CD4-positive, alpha-beta T cell treated with Interleukin-4 for 1 hour (primary cell): ENCODE measurements at regions not wholly inside any gene's neighbourhood (a gene's known extent, or its start where the extent isn't known, plus 50 kb on each side); places are given as distances from the start of the nearest gene placed in this dataset.
"Not testable (repeated sequence)": the region's sequence is repeated elsewhere in the genome, so short reads cannot be mapped to it uniquely, and the experiment has no call there.

ENCODE experiments used
- DNase-seq, 2 donors: peaks; one replicate each; pipeline ENCODE4 v3.0.0-alpha.2; 2020 to 2022

DNA sequence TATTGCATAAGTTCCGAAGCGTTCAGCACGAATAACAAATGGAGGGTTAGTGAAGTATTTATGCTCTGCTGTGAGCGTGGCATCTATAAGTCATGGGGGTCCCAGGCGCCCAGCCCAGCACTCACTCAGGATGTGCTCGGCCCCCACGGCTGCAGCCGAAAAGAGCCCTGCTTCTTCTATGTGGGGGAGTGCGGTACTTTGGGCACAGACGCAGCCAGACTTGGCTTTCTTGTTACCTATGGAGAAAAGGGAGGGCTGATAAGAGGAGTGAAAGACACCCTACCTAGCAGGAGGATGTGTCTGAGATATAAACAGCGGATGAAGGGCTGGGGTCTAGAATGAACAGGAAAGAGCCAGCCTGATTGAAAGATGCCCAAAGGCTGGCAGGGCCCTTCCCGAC lies 51.4 kb downstream of the MRPL36 start:
- DNase-seq: no peak

DNA sequence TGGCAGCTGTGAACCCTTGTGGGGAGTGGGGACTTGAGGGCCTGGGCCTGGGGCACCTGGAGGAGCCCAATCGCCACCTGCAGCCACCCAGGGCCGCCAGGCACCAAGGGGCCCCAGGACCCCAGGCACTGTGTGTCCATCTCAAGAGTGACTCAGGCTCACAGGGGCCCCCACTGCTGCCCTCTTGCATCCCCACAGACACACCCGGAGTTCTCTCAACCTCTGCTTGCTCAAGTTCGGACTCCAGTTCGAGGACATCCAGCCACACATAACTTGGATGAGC lies 51.9 kb downstream of the MRPL36 start:
- DNase-seq: no peak

DNA sequence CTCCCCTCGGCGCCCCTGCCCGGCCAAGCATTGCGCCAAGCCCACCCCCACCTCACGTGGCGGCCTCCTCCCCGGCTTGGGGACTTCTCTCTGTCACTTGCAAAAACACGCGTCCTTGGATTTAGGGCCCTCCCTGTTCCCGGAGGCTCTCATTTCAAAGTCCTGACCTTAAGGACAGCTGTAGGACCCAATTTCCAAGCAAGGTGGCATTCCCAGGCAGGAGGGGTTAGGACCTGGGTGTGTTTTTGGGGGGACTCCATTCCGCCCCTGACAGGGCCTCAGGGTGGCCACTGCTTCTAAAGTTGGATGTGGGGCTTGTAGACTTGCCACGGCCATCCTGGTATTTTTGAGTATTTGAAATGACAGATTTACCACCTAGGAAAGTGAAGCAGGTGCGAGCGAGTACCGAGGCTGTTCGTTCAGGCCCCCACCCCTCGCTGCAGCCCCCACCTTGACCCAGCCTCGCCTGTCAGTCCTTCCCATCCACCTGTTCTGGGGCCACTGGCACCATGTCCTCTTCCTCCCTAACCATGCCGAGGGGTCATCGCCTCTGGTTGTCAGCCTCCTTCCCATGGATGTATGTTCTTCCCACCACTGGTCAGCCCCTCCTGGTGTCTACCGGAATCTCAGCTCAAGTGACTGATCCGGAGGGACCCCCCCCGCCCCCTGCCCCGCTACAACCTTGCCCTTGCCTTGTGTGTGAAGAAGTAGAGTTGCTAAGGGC lies 52.4 kb downstream of the MRPL36 start:
- DNase-seq: no peak

DNA sequence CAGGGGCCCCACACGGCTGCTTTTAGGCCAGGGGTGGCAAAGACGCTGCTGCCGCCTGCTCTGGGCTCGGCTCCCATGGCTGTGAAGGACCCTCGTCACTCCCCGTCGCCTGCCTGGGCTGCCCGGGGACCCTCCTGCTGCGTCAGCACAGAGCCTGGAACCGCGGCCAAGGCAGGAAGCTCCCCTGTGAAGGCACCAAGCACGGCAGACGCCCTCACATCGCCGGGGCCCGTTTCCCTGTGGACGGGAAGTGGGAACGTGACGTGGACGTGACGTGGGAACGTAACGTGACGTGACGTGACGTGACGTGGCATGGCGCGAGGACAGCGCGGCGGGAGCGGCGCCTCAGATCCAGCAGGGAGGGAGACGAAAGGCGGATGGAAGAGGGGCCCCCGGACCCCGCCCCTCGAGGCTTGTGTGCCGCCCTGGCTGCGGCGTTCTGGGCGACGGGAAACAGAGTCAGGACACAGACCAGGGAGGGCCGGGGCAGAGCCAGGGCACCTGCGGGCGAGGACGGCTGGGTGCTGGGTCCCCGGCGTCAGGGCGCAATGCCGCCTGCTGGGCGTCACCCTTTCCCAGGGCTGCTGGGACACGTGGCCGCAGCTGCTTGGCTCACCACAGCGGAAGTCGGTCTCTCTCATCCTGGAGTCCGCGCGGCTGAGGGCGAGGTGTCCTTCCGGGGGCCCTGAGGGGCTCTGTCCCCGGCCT lies 53.1 kb downstream of the MRPL36 start:
- no peak for DNase-seq

DNA sequence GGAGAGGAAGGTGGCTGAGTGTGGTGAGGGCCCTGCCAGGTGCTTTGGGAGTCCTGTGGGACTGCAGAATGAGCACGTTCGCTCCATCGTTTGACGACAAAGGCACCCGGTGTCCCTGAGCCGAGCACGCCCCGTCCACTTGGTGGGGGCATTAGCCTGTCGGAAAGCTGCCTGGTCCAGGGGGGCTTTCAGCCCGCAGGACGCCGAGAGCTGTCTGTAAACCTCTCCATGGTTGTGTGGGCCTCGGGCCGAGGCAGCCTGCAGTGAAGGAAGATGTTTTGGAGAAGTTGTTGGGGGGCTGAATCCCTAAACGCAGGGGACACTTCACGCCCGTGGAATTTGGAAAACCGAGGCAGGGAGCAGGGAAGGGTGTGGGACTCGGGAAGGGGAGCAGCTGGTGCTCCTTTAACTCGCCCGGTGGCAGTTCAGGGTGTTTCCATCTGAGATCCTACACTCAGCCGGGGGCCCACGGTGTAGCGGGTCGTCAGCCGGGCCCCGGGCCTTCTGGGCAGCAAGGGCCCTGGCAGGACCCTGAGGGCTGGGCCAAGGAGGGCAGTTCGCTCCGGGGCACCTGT lies 53.8 kb downstream of the MRPL36 start:
- no peak for DNase-seq

DNA sequence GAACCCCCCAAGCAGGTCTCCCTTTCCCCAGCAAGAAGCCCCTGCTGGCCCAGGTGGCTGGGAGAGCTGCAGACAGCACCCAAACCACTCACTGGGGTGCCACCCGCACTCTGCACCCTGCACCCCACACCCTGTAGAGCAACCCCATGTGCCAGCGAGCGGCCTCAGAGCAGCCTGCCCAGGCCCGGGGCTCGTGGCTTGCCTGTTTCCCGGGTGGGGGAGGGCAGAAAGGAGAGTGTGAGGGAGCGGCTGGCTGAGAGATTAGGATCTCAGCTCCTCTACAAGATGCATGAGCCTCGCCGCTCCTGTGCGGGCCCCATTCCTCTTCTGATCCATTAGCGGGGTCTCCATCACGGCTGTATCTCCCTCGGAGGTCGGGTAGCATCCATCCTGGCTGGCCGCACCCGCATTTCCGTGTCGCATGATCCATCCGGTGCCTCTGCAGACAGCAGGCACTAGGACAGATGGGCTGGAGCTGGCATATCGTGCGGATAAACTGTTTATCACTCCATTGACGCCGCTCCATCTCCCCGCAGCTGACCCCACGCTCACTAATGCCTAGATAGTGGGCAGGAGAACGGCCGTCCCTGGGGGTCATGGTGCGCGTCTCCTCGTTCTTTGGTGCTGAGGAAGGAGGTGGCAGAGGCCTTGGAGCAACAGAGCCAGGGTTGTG lies 54.4 kb downstream of the MRPL36 start:
- DNase-seq: no peak

DNA sequence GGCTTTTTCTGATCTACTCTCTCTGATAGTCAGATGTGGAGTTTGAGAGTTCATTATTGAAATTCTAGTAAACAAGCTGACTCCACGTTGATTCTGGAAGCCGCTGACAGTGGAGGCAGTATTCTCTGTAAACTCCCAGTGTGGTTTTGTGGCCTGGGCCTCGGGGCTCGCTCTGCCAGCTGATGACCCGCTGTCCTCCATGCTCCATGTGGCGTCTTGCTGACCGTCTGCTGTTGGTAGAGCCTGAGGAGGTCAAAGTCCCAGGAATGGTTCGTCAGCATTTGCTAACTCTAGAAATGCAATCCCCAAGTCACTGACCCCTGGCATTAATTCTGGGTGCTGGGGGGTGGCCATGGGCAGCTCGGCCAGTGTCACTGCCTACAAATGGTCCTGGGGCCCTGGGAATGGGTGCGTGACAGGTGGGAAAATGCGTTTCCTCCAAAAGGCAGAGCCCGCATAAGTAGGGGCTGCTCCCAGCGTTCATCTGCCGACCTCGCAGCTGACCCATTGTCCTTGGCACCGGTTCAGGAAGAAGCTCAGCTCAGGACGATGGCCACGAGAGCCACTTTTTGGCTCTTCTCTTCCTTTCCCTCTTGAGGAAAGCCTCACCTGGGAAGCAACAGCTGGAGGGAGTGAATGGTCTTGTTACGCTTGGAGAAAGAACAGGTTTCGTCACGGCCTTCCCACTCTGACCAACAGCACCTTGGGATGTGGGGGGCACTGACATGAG lies 55.1 kb downstream of the MRPL36 start:
- DNase-seq: no peak

DNA sequence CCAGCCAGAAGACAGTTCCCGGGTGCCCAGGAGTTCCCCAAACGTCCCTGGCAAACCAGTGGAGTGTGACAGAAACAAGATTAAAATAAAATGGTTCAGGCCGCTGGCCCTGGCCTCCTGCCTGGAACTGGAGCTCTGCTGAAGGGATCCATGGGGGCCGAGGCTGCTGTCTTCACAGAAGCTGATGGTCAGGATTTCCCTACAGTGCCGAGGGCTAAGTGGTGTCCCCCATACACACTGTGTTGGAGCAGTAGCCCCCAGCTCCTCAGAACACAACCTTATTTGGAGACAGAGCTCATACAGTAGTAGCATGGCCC lies 55.9 kb downstream of the MRPL36 start:
- DNase-seq: no peak

DNA sequence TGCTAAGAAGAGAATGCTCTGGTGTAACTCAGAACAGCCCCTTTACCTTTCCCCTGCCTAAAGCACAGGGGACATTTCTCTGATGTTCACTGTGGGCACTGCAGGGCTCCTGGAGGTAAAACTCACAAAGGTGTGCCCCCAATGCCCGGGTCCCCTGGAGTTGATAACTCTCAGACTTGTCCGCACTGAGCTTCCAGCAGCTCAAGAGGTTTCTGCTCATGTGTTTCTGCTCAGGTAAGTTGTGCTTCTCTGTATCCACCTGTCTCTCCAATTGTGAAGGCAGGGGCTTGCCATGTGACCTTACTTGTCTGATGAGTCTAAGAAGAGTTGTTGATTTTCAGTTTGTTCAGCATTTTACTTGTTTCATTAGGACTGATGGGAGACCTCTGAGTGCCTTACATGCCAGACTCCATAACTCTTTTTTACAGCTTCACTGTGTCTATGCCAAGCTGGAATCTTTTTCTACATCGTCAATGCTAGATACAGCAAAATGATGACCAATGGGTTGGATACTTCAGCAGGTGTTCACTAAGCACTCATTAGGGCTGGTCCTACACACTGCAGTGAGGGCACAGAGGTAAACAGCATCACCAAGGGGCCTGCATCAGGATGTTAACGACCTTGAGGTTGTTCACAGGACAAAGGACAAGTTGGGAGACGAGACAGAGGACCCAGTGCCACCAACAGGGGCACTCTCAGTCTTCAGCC lies 56.4 kb downstream of the MRPL36 start:
- DNase-seq: no peak

DNA sequence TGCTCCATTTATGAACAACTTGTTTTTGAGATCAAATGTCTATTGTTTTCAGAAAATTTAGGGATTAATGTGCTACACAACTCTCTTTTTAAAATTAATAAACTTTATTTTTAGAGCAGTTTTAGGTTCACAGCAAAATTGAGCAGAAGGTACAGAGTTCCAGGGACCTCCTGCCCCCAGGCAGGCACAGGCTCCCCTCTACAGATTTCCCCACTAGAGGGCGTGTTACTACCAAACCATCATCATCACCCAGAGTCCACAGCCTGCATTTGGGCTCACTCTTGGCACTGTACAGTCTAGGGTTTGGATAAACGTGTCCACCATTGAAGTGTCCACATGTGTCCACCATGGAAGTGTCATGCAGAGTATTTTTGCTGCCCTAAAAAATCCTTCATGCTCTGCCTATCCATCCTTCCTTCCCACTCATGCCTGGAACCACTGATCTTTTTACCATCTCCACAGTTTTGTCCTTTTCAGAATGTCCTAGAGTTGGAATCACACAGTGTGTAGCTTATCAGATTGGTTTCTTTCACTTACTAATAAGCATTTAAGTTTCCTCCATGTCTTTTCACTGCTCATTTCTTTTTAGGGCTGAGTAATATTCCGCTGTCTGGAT lies 61.7 kb downstream of the MRPL36 start:
- peak; percentile 29 to 51 for DNase-seq

DNA sequence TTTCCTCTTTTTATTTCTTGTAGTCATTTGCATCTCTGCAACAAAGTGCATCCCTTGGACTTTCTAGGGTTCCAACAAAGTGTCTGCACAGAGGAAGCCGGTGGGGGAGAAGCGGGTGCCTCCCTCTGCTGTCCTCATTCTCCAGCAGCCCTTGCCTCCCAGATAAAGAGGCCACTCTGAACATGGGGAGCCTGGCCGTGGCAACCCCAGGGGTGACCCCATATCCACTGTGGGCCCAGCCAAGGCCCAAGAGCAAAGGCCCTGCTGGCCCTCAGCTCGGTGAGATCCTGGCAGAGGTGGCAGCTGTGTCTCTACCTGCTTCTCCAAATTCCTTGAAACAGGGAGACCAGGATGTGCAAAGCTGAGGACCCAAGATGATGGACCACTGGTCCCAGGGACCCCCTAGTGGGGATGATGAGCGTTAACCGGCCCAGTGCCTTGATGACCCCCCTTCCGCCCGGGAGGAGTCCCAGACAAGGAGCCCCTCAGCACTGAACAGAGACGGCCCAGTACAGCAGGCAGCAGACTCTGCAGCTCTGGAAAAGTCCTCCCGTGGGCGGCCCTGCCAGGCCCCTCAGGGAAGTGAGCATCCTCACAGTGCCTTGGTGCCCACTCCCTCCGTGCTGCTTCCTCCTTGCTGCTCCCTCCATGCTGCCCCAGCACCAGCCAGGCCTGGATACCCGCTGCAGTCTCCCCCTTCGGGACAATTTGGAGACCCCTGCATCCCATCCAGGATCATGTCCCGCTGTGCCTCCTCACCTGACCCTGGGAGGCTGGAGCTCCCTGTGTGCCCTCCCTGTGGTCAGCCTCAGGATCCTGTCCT lies 62.5 kb downstream of the MRPL36 start:
- DNase-seq: no peak

DNA sequence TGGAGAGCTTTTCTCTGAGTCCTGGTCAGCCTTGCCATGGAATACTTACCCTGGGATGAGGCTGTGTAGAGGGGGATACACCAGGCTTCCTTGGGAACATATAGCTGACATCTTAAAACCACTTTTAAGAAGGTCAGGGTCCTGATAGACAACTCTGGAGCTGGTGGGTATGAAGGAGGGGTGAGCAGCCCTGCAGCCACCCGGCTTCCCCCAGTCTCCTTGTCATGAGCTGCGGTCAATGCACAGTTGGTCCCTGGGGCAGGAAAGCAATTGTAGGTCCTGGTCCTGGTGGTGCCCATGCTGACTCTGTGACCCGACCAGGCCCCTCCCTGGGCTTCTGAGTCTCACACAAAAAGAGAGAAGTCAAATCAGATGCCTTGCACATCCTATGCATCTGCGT lies 63.6 kb downstream of the MRPL36 start:
- DNase-seq: no peak

DNA sequence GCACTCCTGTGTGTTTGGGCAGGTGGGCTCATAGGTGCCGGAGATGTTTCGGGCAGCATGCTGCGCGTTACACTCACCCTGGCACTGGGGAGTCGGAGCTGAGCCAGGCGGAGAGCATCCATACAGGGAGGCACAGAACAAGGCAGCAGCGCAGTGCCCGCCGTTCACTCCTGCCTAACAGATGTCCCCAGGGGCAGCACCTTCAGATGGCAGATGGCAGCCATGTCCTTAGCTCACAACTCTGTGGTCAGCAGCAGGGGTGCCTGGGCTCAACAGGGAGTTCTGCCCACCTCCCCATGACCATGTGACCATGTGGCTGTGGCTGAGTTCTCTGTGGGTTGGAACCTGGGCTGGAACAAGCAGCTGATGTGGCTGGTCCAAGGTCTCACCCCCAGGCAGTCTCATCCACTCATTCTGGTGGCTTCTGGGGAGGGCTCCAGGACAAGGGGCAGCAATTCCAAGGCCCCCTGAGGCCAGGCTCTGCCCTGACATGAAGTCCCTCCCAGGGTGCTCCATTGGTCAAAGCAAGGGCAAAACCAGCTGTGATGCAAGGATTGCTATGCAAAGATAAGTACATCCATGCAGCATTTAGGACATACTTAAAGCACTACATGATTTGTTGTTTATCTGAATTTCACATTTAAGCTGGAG lies 64.2 kb downstream of the MRPL36 start:
- DNase-seq: no peak

DNA sequence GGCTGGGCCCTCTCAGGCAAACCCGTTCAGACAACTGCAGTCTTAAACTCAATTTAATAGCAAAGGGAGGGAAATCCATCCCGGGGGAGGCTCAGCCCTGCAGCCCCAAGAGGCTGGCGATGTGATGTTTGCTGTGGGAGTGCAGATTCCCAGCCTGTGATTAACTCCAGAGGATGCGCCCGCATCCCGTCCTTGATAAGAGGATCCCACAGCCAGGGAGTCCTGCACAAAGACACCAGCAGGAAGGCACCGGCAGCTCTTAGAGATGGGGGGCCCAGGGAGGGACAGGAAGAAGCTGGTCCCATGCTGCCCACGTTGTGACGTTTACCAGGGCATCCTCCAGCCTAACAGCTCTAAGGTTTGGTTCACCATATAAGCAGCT lies 64.7 kb downstream of the MRPL36 start:
- DNase-seq: no peak

DNA sequence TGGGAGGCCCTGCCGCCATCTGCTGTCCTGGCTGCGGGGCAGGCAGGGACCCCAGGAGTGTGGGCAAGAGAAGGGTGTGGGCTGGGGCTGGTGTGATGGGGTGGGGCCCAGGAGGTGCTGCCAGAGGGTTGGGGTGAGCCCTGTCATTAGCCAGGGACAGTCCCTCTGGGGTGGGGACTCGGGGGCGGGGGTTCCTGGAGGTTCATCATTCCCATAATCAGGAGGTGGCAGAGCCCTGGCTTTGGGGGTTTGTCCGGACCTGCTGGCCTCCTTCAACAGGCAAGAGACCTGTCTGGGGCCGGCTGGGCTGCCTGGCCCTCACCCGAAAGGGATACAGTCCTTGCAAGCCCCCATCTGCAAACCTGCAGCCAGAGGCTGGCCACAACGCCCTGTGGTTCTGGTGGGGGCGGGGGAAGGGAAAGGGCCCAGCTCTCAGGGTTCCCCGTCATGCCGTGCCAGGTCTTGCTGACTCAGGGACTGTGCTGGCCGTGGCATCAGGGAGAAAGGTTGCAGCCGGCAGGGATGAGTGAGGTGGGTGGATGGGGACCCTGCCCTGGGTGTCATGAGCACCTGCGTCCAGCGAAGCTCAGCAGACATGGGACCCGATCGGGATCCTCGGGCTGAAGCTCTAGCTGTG lies 65.2 kb downstream of the MRPL36 start:
- no peak for DNase-seq

DNA sequence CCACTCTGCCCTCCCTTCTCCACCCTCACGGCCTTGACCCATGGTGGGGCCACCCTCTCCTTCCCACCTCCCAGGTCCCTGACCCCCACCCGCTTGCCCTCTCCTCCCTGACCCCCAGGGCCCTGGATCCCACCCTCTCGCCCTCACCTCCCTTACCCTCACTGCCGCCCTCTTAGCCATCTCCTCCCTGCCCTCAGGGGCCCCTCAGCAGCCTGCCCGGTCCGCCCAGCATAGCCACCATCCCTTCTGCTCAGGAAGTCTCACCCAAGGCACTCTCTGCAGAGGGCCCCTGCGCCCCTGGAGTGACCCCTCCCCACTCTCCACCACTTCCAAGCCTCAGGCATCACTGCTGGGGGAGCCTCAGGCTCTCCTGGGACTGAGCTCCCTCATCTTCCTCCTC lies 66.3 kb downstream of the MRPL36 start:
- DNase-seq: no peak

DNA sequence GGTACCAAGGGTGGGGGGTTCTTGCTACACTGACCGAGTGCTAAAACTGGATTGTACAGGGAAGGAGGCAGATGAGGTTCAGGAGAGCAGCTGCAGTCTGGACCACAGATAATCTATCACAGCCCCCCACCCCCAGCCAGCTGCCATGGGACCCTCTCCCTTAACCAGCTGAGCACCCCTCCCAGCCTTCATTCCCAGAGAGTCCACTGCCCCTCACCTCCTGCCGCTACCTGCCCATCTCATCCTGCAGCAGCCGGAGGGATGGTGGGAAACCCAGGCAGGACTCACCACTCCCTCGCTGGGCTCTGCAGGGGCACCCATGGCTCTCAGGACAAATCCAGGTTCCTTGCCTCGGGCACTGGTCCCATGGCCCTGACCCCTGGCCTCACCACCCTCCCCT lies 66.7 kb downstream of the MRPL36 start:
- no peak for DNase-seq

DNA sequence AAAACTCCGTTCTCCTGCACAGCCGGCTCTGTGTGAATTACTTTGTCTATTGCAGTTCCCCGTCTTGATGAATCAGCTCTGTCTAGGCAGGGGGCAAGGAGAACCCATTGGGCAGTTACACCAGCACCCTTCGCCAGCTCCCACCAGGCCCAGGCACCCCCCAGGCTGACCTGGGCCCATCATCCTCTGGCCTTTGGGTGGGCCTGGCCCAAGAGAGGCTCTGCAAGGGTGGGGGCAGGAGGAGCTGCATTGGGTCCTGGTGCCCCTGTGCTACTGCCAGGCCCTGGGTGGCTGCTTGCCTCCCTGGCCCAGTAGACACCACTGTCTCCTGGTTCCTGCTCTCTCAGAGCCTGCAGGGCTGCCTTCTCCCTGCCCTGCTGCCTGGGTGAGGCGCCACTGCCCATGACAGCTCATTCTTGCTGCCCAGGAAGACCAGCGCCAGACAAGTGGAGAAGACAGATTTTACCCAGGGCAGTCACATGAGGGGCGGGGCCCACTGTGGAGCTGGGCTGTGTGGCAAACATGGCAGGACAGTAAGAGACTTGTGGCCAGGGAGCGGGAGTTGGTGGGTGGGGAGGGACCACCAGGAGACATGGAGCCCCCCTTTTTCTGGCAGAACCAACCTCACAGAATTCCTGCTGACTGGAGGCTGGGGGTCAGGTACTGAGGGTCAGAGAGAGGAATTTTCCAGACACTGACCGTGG lies 67.2 kb downstream of the MRPL36 start:
- DNase-seq: no peak

DNA sequence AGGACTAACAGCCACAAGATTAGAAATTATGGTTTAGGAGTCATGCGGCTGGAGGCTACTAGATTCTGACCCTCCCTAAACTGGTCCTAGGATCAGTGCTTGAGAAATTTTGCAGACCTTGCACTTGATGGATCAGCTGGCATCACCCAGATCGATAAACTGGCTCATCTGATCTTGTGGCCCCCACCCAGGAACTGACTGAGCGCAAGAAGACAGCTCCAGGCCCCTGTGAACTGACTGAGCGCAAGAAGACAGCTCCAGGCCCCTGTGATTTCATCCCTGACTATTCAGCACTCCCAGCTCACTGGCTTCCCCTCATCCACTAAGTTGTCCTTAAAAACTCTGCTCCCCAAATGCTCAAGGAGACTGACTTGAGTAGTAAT lies 67.8 kb downstream of the MRPL36 start:
- DNase-seq: not testable (repeated sequence)

DNA sequence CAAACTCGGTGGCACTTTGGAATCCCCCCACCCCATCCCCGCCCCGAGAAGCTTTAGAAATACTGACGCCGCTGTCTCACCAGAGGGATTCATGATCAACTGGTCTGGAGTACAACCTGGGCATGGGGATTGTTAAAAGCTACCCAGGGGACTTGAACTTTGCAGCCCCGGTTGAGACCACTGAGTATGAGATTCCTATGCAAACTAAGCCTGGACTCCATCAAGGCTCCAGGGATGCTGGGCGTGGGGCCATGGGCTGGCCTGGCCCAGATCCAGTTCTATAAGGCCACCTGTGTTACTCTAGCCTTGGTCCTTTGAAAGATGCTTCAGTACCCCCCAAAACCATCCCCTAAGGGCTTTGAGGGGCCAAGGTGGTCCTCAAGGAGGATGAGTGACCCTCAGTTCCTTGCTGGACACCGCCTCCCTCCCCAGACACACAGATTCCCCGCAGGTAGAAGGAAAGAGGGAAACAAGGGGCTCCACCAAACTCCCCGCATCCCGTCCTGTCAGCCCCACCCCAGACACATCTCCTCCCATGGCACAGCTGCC lies 68.5 kb downstream of the MRPL36 start:
- no peak for DNase-seq
